Fibroblast of the aortic adventitia (primary cell): ENCODE measurements at regions not wholly inside any gene's neighbourhood (a gene's known extent, or its start where the extent isn't known, plus 50 kb on each side); places are given as distances from the start of the nearest gene placed in this dataset.
"Not testable (repeated sequence)": the region's sequence is repeated elsewhere in the genome, so short reads cannot be mapped to it uniquely, and the experiment has no call there.

Experiments used
- DNase-seq: peaks from one replicate; pipeline ENCODE4 v3.0.0-alpha.2; 2010; ENCODE audit warnings: low read depth
- H3K4me3 ChIP-seq: 2 replicates; pipeline ENCODE4 v1.5.1; 2011; ENCODE audit warnings: low read depth, mild to moderate bottlenecking, control low read depth, low read length, moderate library complexity
- CTCF ChIP-seq: IDR thresholded peaks from 2 replicates; pipeline ENCODE4 v1.5.1; 2011; ENCODE audit warnings: mild to moderate bottlenecking, low read length, control low read depth, inconsistent platforms; ENCODE audit not compliant: insufficient read depth

GRCh38 chrX:43423876-43424275, 232.2 kb upstream of the MAOA start:
- no peak overlapping the region for H3K4me3 ChIP-seq
- no peak for TF ChIP-seq CTCF
- DNase-seq = no peak

GRCh38 chrX:43436517-43436916, 219.6 kb upstream of the MAOA start:
- H3K4me3 ChIP-seq = no peak overlapping the region
- no peak for TF ChIP-seq CTCF
- no peak for DNase-seq

GRCh38 chrX:43446752-43447151, 209.3 kb upstream of the MAOA start:
- no peak for TF ChIP-seq CTCF
- DNase-seq = no peak
- H3K4me3 ChIP-seq = no peak overlapping the region

- DNase-seq = no peak
- no peak overlapping the region for H3K4me3 ChIP-seq
- no peak for TF ChIP-seq CTCF
These were observed 207.4 kb upstream of the MAOA start for GRCh38 chrX:43448688-43449087.

GRCh38 chrX:43450355-43450754, 205.7 kb upstream of the MAOA start:
- no peak for DNase-seq
- no peak for TF ChIP-seq CTCF
- no peak overlapping the region for H3K4me3 ChIP-seq

- not testable (repeated sequence) for DNase-seq, H3K4me3 ChIP-seq
These were observed 204.0 kb upstream of the MAOA start for GRCh38 chrX:43451976-43452686.

GRCh38 chrX:43456063-43456462, 200.0 kb upstream of the MAOA start:
- no peak for DNase-seq
- H3K4me3 ChIP-seq = no peak overlapping the region
- TF ChIP-seq CTCF = no peak
